GM21825 (cell line): ENCODE measurements at regions not wholly inside any gene's neighbourhood (a gene's known extent, or its start where the extent isn't known, plus 50 kb on each side); places are given as distances from the start of the nearest gene placed in this dataset.
A peak's percentile ranks its signal among the peaks of the same experiment; 100 is the strongest.
"Not testable (repeated sequence)": the region's sequence is repeated elsewhere in the genome, so short reads cannot be mapped to it uniquely, and the experiment has no call there.

Experiments
- ATAC-seq: cut with Tn5 transposase; IDR thresholded peaks from one replicate; pipeline ENCODE4 v1.9.1; 2021; ENCODE audit warnings: mild to moderate bottlenecking, moderate library complexity; ENCODE audit not compliant: unreplicated experiment

GRCh38 chrX:115840729-115841409 is 279.9 kb downstream of the PLS3 start:
- ATAC-seq, result not testable (repeated sequence)

DNA sequence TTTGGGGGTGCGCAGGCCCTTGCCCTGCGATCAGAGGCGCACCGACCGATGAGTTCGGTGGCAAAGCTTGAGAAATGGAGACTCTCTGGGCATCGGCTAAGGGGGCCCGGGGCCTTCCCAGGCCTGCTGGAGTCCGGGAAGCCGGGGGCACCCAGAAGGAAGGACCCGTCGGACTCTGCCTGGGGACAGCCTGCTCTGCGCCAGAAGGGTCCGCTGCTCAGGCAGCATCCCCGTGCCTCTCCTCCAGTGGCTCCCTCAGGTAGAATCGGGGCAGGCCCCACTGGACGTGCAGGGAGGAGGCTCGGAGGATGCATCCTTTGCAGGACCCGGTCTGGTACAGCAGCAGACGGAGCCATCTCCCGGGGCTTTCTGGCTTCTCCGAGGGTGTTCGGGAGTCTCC is 290.0 kb downstream of the PLS3 start:
- not testable (repeated sequence) for ATAC-seq

DNA sequence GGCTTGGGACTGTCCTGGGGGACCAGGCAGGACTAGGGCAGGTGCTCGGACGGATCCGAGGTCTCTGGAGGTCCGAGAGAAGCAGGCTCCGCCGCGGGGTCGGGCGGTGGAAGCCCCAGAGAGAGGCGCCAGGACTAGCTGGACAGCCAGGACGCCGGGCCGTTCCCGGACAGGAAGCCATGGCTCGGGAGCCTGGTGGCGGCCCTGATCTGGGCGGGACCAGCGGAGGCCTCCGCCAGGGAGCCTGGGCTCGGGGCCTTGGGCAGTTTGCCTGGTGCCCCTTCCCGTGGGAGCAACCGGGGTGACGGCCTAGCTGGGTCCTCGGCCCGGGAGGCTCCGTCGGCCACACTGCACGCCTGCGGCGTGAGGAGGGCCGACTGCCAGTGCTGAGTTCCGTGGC is 292.3 kb downstream of the PLS3 start:
- not testable (repeated sequence) for ATAC-seq

- not testable (repeated sequence) for ATAC-seq
Measured at GRCh38 chrX:115881170-115881569, 289.4 kb upstream of the AGTR2 start.

DNA sequence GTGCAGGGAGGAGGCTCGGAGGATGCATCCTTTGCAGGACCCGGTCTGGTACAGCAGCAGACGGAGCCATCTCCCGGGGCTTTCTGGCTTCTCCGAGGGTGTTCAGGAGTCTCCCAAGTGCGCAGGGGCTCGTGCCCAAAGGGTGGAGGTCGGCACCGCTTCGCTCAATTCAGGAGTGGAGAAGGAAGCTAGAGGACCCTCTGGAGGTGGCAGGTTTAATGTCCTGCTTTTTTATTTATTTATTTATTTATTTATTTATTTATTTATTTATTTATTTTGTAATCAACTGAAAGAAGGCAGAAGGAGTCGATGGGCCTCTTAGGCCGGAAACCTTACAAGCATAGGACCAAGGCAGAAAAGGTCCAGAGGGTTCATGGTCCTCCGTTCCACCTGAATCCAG is 286.4 kb upstream of the AGTR2 start:
- ATAC-seq, result not testable (repeated sequence)

- not testable (repeated sequence) for ATAC-seq
Measured at GRCh38 chrX:115888041-115888440, 282.5 kb upstream of the AGTR2 start.

DNA sequence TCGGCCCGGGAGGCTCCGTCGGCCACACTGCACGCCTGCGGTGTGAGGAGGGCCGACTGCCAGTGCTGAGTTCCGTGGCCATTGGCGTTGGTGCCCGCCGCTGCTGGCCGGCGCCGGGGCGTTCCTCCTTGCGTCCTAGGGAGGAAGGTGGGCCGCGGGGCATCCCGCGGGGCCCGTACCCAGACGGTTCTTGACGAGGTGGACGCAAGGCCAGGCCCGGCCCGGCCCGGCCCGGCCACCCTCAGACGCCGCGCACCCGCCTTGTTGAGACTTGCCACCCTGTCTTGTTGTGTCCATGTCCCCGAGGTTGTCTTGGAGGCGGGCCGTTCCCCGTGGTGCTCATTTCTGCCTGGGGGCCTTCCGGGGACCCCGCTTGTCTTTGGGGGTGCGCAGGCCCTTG is 282.0 kb upstream of the AGTR2 start:
- ATAC-seq, result not testable (repeated sequence)

- no peak for ATAC-seq
Measured at GRCh38 chrX:115889121-115889890, 281.2 kb upstream of the AGTR2 start.

DNA sequence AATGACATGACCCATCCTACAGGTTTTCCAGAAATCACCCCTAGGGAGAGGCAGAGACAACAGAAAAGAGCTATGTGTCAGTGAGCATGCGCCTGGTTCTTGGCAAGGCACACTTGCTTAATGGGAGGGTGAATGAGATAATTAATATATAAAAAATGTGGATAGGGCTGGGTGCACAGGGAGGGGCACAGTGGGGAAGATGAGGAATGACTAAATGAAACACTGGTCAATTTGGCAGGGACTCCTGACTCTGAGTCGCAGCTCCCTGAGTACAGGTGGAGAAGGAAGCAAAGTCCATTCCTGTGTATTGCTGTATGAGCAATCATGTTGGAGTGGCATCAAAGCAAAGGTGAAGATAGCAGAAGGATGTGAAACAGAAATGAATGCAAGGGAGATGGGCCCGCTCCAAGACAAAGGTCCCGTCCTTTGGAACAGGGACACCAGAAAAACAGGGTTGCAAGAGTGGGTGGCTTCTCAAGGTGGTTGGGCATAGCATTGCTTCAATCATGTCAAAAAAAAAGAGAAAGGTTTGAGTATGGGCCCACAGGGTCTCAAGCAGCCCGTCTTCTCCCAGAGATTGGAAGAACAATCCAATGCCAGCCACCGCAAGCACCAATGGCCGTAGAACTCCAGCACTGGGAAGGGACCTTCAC is 278.4 kb upstream of the AGTR2 start:
- no peak for ATAC-seq

GRCh38 chrX:115892787-115893671 is 277.5 kb upstream of the AGTR2 start:
- peak; percentile 68 for ATAC-seq

- no peak for ATAC-seq
Measured at GRCh38 chrX:115894087-115894486, 276.5 kb upstream of the AGTR2 start.

DNA sequence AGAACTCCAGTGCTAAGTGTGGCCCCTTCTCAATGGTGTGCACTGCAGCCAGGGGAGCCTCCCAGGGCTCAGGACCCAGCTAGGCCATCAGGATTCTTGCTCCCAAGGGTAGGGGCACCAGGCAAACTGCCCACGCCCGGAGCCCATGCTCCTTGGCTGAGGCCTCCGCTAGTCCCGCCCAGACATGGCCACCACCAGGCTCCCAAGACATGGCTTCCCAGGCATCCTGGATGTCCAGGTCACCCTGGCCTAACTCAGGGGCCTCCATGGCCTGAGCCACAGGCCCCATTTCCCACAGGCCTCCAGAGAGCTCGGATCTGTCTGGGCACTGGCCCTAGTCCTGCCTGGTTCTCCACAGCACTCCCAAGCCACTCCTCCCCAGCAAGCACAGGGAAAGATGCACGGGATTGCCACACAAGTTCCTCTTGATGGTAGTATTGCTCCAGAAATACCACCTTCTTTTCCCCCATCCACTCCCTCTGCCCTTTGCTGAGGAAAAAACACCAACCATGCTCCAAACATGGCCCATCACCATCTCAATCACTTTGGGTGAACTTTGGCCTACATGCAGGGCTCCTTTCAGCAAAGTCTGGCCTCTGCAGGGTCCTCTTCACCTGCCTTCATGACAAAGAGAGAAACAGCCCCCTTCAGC is 274.7 kb upstream of the AGTR2 start:
- ATAC-seq, result no peak

GRCh38 chrX:115896362-115896761 is 274.2 kb upstream of the AGTR2 start:
- ATAC-seq, result no peak

- no peak for ATAC-seq
Measured at GRCh38 chrX:115897956-115898355, 272.6 kb upstream of the AGTR2 start.

DNA sequence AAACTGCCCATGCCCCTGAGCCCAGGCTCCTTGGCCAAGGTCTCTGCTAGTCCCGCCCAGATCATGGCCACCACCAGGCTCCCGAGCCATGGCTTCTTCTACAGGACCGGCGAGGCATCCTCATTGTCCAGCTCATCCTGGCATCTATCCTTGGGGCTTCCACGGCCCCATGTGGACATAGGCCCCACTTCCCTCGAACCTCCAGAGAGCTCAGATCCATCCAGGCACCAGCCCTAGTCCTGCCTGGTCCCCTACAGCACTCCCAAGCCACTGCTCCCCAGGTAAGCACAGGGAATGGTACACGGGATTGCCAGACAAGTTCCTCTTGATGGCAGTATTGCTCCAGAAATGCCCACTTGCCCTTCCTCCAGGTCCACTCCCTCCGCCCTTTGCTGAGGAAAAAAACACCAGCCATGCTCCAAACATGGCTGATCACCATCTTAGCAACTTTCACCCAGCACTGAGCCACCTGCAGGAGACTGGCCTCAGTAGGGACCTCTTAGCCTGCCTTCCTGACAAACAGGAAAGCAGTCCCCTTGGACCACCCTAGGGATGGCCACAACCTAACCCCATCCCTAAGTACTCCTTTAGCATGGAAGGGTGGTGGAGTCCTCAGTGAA is 272.1 kb upstream of the AGTR2 start:
- peak; percentile 72 for ATAC-seq

DNA sequence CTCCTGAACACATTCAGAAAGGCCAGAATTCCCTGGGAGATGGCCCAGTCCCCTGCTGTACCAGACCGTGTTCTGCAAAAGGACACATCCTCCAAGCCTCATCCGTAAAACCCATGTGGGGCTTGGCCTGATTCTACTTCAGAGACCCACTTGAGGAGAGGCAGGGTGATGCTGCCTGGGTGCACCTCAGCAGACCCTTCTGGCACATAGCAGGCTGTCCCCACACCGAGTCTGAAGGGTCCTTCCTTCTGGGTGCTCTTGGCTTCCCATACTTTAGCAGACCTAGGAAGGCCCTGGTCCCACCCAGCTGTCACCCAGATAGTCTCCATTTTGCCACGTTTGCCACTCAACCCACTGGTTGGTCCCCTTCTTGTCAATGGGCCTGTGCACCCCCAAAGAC is 270.1 kb upstream of the AGTR2 start:
- ATAC-seq, result no peak

GRCh38 chrX:115901241-115901640 is 269.3 kb upstream of the AGTR2 start:
- no peak for ATAC-seq

DNA sequence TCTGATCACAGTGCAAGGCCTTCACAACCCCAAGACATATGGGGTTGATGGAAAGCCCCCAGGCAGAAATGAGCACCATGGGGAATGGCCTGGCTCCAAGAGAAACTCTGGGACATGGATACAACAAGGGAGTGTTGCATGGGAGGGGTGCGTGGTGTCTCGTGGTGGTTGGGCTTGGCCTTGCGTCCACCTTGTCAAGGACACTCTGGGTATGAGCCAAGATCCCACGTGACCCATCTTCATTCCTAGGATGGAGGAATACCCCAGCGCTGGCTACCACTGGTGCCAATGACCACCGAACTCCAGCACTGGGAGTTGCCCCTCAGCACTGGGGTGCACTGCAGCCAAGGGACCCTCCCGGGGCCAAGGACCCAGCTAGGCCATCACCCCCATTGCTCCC is 267.5 kb upstream of the AGTR2 start:
- ATAC-seq, result no peak

GRCh38 chrX:115906276-115906675 is 264.3 kb upstream of the AGTR2 start:
- ATAC-seq, result no peak

GRCh38 chrX:115906881-115907280 is 263.7 kb upstream of the AGTR2 start:
- ATAC-seq, result no peak
